HCT116 (cell line): ENCODE measurements at regions not wholly inside any gene's neighbourhood (a gene's known extent, or its start where the extent isn't known, plus 50 kb on each side); places are given as distances from the start of the nearest gene placed in this dataset.

Experiments
- ATAC-seq: fragments of 200-7000 bp; cut with Tn5 transposase; 2 replicates; pipeline ENCODE4 v1.9.1; 2020; ENCODE audit warnings: mild to moderate bottlenecking, moderate library complexity
- BruUV-seq: library from RNA; stranded (reverse); fragments of 400-500 nt; replicated peaks from 2 replicates; lab custom pipeline; 2021; lab: Mats Ljungman, UMichigan
- CTCF ChIA-PET: fragments of 300-600 bp; sonication (Branson Sonifier 250); formaldehyde crosslinking; loops from one replicate; lab custom pipeline; 2021; ENCODE audit warnings: antibody characterized with exemption; lab: Charles Lee
- POLR2A ChIA-PET: fragments of 300-600, 350-600 bp; sonication (Branson Sonifier 250); formaldehyde crosslinking; loops from one replicate; lab custom pipeline; 2021; ENCODE audit warnings: antibody characterized with exemption; lab: Charles Lee
- RAD21 ChIA-PET, 2 experiments: fragments of 300-600 bp; sonication (Branson Sonifier 250); formaldehyde crosslinking; loops; one replicate each; lab custom pipeline; 2023; ENCODE audit warnings: low total read pairs in 2 of 2; ENCODE audit not compliant: uncharacterized antibody in 2 of 2, unreplicated experiment in 2 of 2, low non-redundant PET in 1 of 2; lab: Charles Lee
- DNase-seq: peaks from one replicate; pipeline ENCODE4 v3.0.0-alpha.2; 2010; ENCODE audit warnings: low read depth, low spot score
- H2AFZ ChIP-seq: fragments of 200-600 bp; shearing (Covaris generic), sonication (generic); 2 replicates; pipeline ENCODE4 v1.6.1; 2017; ENCODE audit warnings: low read depth, mixed run types, mixed read lengths, antibody characterized with exemption, low read length; ENCODE audit not compliant: poor library complexity, severe bottlenecking
- H3K27ac ChIP-seq: 2 replicates; pipeline ENCODE4 v1.5.1; 2012; ENCODE audit warnings: low read depth, low read length
- H3K27me3 ChIP-seq: fragments of 200-600 bp; sonication (generic); 2 replicates; pipeline ENCODE4 v1.6.1; 2016; ENCODE audit warnings: mixed run types, low read length, mixed read lengths; ENCODE audit not compliant: insufficient read depth
- H3K36me3 ChIP-seq, 2 experiments: fragments of 200-500 bp in 1 of 2; fragments of 200-600 bp in 1 of 2; sonication (Bioruptor generic) in 1 of 2; sonication (generic) in 1 of 2; 2 replicates each; pipeline versions ENCODE4 v1.5.1 to v1.6.1; 2014 to 2016; ENCODE audit warnings: low read length in 2 of 2, inconsistent platforms in 1 of 2, mixed read lengths in 1 of 2, mixed run types in 1 of 2; ENCODE audit not compliant: insufficient read depth in 2 of 2, control insufficient read depth in 1 of 2
- H3K4me1 ChIP-seq, 2 experiments: fragments of 200-600 bp in 1 of 2; sonication (generic) in 1 of 2; 2 replicates each; pipeline versions ENCODE4 v1.5.1 to v1.6.1; 2012 to 2017; ENCODE audit warnings: low read length in 2 of 2, inconsistent platforms in 1 of 2, mild to moderate bottlenecking in 1 of 2, mixed read lengths in 1 of 2, mixed run types in 1 of 2, moderate library complexity in 1 of 2; ENCODE audit not compliant: insufficient read depth in 2 of 2, control insufficient read depth in 1 of 2
- H3K4me2 ChIP-seq: fragments of 200-600 bp; sonication (generic); 2 replicates; pipeline ENCODE4 v1.6.1; 2017; ENCODE audit warnings: mixed run types, low read length, mixed read lengths
- H3K4me3 ChIP-seq, 2 experiments: fragments of 200-600 bp in 1 of 2; sonication (generic) in 1 of 2; replicated peaks in 1 of 2; 2 replicates each; pipeline ENCODE4 v1.5.1; 2011 to 2016; ENCODE audit warnings: low read length in 2 of 2, control low read depth in 1 of 2, low read depth in 1 of 2, mild to moderate bottlenecking in 1 of 2, mixed read lengths in 1 of 2, mixed run types in 1 of 2
- H3K79me2 ChIP-seq: fragments of 200-600 bp; sonication (generic); 2 replicates; pipeline ENCODE4 v1.6.1; 2017; ENCODE audit warnings: mild to moderate bottlenecking, mixed run types, low read length, moderate library complexity, mixed read lengths; ENCODE audit not compliant: insufficient read depth
- H3K9ac ChIP-seq: fragments of 200-600 bp; sonication (generic); 2 replicates; pipeline ENCODE4 v1.6.1; 2016; ENCODE audit warnings: low read length, mixed read lengths
- H3K9me2 ChIP-seq: fragments of 200-600 bp; sonication (generic), shearing (Covaris generic); 2 replicates; pipeline ENCODE4 v1.6.1; 2017; ENCODE audit warnings: mixed run types, mild to moderate bottlenecking, moderate library complexity; ENCODE audit not compliant: insufficient read depth
- H3K9me3 ChIP-seq, 2 experiments: fragments of 200-500 bp in 1 of 2; fragments of 200-600 bp in 1 of 2; sonication (Bioruptor generic) in 1 of 2; sonication (generic) in 1 of 2; 2 replicates each; pipeline ENCODE4 v1.6.1; 2014 to 2017; ENCODE audit warnings: low read length in 2 of 2, mixed read lengths in 2 of 2, inconsistent platforms in 1 of 2, low read depth in 1 of 2, mild to moderate bottlenecking in 1 of 2, mixed run types in 1 of 2, moderate library complexity in 1 of 2; ENCODE audit not compliant: control insufficient read depth in 1 of 2, insufficient read depth in 1 of 2
- H4K20me1 ChIP-seq: fragments of 200-600 bp; sonication (generic), shearing (Covaris generic); 2 replicates; pipeline ENCODE4 v1.6.1; 2017; ENCODE audit warnings: mixed run types, mild to moderate bottlenecking, moderate library complexity; ENCODE audit not compliant: insufficient read depth
- CBX3 ChIP-seq: IDR thresholded peaks from 2 replicates; pipeline ENCODE4 v1.6.1; 2012; ENCODE audit warnings: low read depth
- CEBPB ChIP-seq: IDR thresholded peaks from 2 replicates; pipeline ENCODE4 v1.6.1; 2012; ENCODE audit warnings: low read depth
- EGR1 ChIP-seq: IDR thresholded peaks from 2 replicates; pipeline ENCODE4 v1.6.1; 2012; ENCODE audit warnings: low read depth
- EZH2 ChIP-seq: fragments of 200-600 bp; sonication (generic); IDR thresholded peaks from 2 replicates; pipeline ENCODE4 v1.6.1; 2017; ENCODE audit warnings: antibody characterized with exemption, mixed run types
- EZH2phosphoT487 ChIP-seq: fragments of 200-600 bp; IDR thresholded peaks from 2 replicates; pipeline ENCODE4 v1.6.1; 2018; ENCODE audit warnings: antibody characterized with exemption, borderline replicate concordance
- JUND ChIP-seq: IDR thresholded peaks from 2 replicates; pipeline ENCODE4 v1.6.1; 2012
- POLR2A ChIP-seq: IDR thresholded peaks from 2 replicates; pipeline ENCODE4 v1.7.0; 2011; ENCODE audit warnings: borderline replicate concordance; ENCODE audit not compliant: insufficient read depth, insufficient read length; ENCODE audit errors: extremely low read depth
- POLR2AphosphoS5 ChIP-seq: IDR thresholded peaks from 2 replicates; pipeline ENCODE4 v1.6.1; 2011; ENCODE audit warnings: mild to moderate bottlenecking, low read depth, low read length, moderate library complexity
- RAD21 ChIP-seq: IDR thresholded peaks from 2 replicates; pipeline ENCODE4 v1.6.1; 2012; ENCODE audit warnings: low read depth, mild to moderate bottlenecking
- SIN3A ChIP-seq: IDR thresholded peaks from 2 replicates; pipeline ENCODE4 v1.6.1; 2012; ENCODE audit warnings: low read depth
- SRF ChIP-seq: IDR thresholded peaks from 2 replicates; pipeline ENCODE4 v1.6.1; 2012; ENCODE audit warnings: low read depth
- TCF7L2 ChIP-seq: IDR thresholded peaks from 2 replicates; pipeline ENCODE4 v1.7.0; 2011; ENCODE audit warnings: borderline replicate concordance, inconsistent platforms; ENCODE audit not compliant: insufficient read depth, insufficient read length; ENCODE audit errors: extremely low read depth
- YY1 ChIP-seq: IDR thresholded peaks from 2 replicates; pipeline ENCODE4 v1.6.1; 2011; ENCODE audit warnings: low read length, low read depth, moderate library complexity, mild to moderate bottlenecking; ENCODE audit not compliant: insufficient replicate concordance; ENCODE audit errors: extremely low read depth
- ZFX ChIP-seq: fragments of 450-650 bp; IDR thresholded peaks from 2 replicates; pipeline ENCODE4 v1.6.1; 2017
- ZNF274 ChIP-seq: fragments of 200-500 bp; sonication (Bioruptor generic); IDR thresholded peaks from 2 replicates; pipeline ENCODE4 v1.6.1; 2014; ENCODE audit warnings: mild to moderate bottlenecking, low read depth, low read length, inconsistent platforms
- intact Hi-C: fragments of 100-400 bp; cut with micrococcal nuclease; formaldehyde crosslinking; loops from 2 replicates; pipeline ENCODE4 v1.10.0; 2022
- TF ChIP-seq, protein P1 (sequence below), 3 experiments: fragments of 200-600 bp in 1 of 3; sonication (generic) in 1 of 3; IDR thresholded peaks in 2 of 3; conservative IDR thresholded peaks in 1 of 3; 2 replicates each; pipeline ENCODE4 v1.5.1; 2012 to 2017; ENCODE audit warnings: low read depth in 2 of 3, low read length in 2 of 3, antibody characterized with exemption in 1 of 3, borderline replicate concordance in 1 of 3, control low read depth in 1 of 3, mild to moderate bottlenecking in 1 of 3, mixed read lengths in 1 of 3, mixed run types in 1 of 3, moderate library complexity in 1 of 3; ENCODE audit not compliant: insufficient read depth in 1 of 3
- TF ChIP-seq, protein P2 (sequence below): IDR thresholded peaks from 2 replicates; pipeline ENCODE4 v1.6.1; 2012
- TF ChIP-seq, protein P3 (sequence below): IDR thresholded peaks from 2 replicates; pipeline ENCODE4 v1.6.1; 2012

DNA sequence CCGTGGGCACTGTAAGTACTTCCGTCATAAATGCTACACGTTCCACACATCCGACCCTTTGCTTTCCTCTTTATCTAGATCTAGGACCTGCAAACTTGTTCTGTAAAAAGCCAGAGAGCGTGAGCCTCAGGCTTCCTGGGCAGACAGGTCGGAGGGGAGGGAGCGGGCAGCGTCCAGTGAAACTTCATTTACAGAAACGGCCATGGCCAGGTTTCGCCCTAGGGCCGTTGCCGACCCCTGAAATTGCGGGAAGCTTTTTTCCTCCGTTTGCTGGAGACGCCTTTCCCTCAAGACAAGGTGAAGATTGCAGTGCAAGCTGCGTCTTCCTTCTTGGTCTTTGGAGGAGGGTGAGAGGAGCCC is 155.4 kb downstream of the DLL1 start:
- CTCF ChIA-PET: no interaction called here
- intact Hi-C loops: no loop called here
- Histone ChIP-seq H3K4me3 (no peak overlapping the region), H3K4me2 (no peak overlapping the region), H3K9ac (no peak overlapping the region), H3K27me3 (no peaks in the 10 kb centered on the region), H3K9me3 (no peaks in the 10 kb centered on the region), H2AFZ (no peak overlapping the region), H3K27ac (no peak overlapping the region), H3K36me3 (no peaks in the 10 kb centered on the region), H3K4me1 (no peaks in the 10 kb centered on the region), H3K9me2 (no peaks in the 10 kb centered on the region), H4K20me1 (no peaks in the 10 kb centered on the region), H3K79me2 (no peaks in the 10 kb centered on the region)
- no TSS peak for BruUV-seq
- ATAC-seq: no peak
- POLR2A ChIA-PET: no interaction called here
- DNase-seq: no peak
- RAD21 ChIA-PET: no interaction called here
- TF ChIP-seq ZNF274: no peak
- TF ChIP-seq, all 23 proteins: peak for 0

DNA sequence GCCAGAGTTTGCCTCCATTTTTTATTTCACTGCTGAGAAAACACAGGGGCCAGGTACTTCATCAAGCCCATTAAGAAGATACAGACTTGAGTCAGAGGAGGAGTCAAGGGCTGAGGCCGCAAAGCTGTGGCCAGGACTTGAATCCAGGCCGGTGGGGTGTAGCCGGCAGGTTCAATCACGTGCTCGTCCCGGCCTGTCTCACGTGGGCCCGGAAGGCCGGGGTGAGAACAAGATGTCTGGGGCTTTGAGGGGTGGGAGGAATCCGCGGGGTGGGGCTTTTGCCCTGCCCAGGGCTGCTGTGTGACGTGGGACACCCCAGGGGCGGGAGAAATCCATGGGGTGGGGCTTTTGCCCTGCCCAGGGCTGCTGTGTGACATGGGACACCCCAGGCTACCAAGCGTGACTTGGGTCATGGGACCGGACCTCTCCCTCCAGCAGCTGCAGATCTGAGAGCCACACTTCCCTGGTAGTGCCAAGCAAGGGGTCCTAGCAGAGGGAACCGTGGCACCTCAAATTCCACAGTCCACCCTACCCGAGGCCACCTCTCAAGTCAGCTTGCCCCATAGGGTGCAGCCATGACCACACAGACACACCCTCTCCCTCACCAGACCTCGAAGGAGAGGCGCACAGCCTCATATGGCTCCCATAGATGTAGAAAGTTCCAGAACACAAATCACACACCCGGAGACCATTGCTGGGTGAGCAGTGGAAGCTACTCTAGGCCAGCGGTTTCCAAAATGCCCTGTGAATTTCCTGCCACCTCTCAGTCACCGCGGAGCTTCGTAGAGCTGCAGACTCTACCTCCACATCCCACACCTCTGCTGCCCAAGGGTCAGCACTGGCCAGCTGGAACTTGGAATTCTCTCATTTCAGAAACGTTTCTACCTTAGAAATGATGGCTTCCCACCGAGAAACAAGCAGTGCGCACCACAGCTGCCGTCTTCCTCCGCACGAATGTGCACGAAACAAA is 156.1 kb downstream of the DLL1 start:
- no peaks in the 10 kb centered on the region for H3K9me3 ChIP-seq
- RAD21 ChIA-PET: no interaction called here
- no peaks in the 10 kb centered on the region for H4K20me1 ChIP-seq
- DNase-seq (no peak), ATAC-seq (no peak)
- CTCF ChIA-PET: no interaction called here
- H3K9ac ChIP-seq: no peak overlapping the region
- POLR2A ChIA-PET: no interaction called here
- no peaks in the 10 kb centered on the region for H3K27me3 ChIP-seq
- H3K27ac ChIP-seq: no peak overlapping the region
- no peaks in the 10 kb centered on the region for H3K36me3 ChIP-seq
- H3K4me1 ChIP-seq: no peaks in the 10 kb centered on the region
- intact Hi-C loops: no loop called here
- no TSS peak for BruUV-seq
- no peaks in the 10 kb centered on the region for H3K79me2 ChIP-seq
- no peak overlapping the region for H2AFZ ChIP-seq
- H3K4me2 ChIP-seq: no peak overlapping the region
- no peaks in the 10 kb centered on the region for H3K9me2 ChIP-seq
- no peak overlapping the region for H3K4me3 ChIP-seq
- TF ChIP-seq, protein P1, sequence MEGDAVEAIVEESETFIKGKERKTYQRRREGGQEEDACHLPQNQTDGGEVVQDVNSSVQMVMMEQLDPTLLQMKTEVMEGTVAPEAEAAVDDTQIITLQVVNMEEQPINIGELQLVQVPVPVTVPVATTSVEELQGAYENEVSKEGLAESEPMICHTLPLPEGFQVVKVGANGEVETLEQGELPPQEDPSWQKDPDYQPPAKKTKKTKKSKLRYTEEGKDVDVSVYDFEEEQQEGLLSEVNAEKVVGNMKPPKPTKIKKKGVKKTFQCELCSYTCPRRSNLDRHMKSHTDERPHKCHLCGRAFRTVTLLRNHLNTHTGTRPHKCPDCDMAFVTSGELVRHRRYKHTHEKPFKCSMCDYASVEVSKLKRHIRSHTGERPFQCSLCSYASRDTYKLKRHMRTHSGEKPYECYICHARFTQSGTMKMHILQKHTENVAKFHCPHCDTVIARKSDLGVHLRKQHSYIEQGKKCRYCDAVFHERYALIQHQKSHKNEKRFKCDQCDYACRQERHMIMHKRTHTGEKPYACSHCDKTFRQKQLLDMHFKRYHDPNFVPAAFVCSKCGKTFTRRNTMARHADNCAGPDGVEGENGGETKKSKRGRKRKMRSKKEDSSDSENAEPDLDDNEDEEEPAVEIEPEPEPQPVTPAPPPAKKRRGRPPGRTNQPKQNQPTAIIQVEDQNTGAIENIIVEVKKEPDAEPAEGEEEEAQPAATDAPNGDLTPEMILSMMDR (IDR thresholded peaks at IDR 0.05 in 2 of 3, conservative IDR thresholded peaks at IDR 0.05 in 1 of 3; ENCODE audit: borderline replicate concordance in 1 of 3, insufficient read depth in 1 of 3, low read depth in 2 of 3, low read length in 2 of 3): no peak
- TF ChIP-seq CBX3 (no peak), TCF7L2 (no peak), POLR2AphosphoS5 (no peak), CEBPB (no peak), RAD21 (no peak), POLR2A (no peak), ZNF274 (no peak), YY1 (no peak), JUND (no peak), ZFX (no peak), EGR1 (no peak), SRF (no peak), EZH2 (no peak), SIN3A (no peak), EZH2phosphoT487 (no peak)
- TF ChIP-seq, protein P2, sequence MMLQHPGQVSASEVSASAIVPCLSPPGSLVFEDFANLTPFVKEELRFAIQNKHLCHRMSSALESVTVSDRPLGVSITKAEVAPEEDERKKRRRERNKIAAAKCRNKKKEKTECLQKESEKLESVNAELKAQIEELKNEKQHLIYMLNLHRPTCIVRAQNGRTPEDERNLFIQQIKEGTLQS: no peak
- TF ChIP-seq, protein P3, sequence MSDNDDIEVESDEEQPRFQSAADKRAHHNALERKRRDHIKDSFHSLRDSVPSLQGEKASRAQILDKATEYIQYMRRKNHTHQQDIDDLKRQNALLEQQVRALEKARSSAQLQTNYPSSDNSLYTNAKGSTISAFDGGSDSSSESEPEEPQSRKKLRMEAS: no peak
